HK-2 (cell line): ENCODE measurements at regions not wholly inside any gene's neighbourhood (a gene's known extent, or its start where the extent isn't known, plus 50 kb on each side); places are given as distances from the start of the nearest gene placed in this dataset.

Experiments used
- DNase-seq: peaks from one replicate; pipeline ENCODE4 v3.0.0-alpha.2; 2018; ENCODE audit not compliant: unreplicated experiment

DNA sequence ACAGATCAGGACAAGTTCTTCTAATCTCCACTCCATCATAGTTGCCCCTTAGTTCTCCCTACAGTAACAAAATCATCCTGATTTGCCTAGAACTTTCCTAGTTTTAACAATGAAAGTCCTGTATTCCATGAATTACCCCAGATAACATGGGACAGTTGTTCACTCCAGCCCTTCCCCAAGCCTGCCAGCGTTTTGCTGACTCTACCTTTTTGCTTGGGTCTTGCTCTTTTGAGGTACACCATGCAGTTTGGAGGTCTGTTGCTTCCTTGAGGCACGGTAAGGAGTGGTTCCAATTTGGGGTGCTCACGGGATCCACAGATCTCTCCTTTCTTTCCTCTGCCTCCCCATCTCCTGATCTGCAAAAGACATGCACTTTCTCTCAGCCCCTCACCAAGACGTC is 61.6 kb upstream of the DYRK2 start:
- no peak for DNase-seq

DNA sequence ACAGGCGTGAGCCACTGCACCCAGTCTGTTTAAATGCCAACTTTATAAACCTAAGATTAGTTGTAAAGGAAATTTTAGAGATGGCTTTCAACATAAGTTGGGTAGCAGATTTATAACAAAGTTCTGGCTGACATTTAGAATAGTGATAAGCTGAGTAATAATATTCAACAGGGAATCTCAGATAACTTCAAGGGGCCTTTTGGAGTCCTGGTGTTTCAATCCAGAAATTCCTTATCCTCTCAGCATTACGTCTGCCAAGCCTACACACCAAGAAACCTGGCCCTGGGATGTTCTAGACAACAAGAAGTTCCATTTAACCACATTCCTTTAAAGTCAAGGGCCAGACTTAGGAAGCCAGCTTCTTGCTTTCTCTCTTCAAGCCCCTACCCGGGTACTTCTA is 59.5 kb upstream of the DYRK2 start:
- DNase-seq, result no peak

DNA sequence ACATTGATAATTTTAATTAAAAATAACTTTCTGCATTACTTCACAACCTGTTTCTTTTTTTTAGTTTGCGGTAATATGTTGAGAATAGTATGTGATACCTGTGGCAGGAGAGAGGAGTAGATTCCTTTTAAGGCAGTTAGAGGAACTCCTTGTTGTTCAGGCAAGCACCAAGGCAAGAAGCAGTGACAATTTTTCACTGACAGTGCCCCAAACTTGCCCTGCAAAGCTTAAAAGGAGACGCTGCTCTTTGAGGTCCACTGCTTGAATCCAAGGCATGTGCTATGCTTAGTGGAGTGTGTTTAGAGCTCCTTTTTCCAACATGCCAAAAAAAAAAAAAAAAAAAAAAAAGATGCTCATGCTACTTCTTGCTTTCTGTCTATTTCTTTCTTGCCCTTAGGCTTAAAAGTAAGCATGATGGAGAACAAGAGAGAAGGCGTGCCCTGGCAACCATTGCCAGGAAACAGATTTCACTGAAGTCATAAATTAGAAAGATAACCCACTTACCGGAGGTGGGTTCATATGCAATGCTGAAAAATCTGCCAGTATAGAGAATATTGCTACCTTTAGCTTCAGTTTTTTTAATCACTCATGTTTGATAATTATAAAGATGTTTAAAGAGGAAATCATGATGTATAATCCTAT is 58.3 kb upstream of the DYRK2 start:
- DNase-seq, result no peak

DNA sequence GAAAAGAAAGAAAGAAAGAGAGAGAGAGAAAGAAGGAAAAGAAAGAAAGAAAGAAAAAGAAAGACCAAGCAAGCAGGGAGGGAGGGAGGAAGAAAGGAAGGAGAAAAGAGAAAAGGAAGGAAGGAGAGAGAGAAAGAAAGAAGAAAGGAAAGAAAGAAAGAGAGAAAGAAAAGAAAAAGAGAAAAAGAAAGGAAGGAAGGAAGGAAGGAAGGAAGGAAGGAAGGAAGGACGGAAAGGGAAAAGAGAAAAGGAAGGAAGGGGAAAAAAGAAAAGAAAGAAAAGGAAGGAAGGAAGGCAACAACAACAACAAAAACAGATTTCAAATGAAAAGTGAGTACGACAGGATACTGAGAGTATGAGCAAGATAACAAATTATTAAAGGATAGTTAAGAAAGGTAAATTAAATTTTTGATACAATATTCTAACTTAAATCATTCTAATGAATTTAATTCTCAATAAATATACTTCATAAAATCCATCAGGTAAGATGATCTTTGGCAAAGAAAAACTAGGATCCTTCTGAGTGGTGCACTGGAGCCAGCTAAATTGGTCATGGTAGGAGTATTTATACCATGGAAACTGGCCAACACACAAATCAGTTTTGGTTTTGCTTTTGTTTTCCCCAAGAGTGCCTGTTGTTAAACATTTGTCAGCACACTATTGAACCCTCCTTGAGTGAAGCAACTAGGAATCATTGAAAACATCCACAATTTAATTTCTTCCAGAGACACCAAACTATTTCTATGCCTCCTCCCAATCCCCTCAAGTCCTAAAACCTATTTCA is 56.1 kb upstream of the DYRK2 start:
- no peak for DNase-seq

DNA sequence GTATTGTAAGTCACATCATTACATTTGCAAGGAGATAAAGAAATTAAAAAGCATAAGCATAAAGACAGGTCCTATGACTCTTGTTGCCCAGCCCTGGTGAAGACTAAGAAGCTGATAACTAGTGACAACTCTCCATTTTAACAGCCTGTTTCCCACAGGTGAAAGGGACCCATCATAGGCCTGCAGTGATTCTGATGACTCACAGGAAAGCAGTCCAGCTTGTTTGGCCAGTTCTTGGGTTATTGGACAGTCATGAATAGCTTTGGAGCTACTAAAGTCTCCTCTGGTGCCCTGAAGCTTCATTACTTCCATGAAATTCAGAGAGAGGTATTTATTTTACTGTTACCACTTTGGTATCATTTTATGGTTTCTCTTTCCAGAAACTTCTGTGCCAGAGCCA is 55.5 kb upstream of the DYRK2 start:
- no peak for DNase-seq

DNA sequence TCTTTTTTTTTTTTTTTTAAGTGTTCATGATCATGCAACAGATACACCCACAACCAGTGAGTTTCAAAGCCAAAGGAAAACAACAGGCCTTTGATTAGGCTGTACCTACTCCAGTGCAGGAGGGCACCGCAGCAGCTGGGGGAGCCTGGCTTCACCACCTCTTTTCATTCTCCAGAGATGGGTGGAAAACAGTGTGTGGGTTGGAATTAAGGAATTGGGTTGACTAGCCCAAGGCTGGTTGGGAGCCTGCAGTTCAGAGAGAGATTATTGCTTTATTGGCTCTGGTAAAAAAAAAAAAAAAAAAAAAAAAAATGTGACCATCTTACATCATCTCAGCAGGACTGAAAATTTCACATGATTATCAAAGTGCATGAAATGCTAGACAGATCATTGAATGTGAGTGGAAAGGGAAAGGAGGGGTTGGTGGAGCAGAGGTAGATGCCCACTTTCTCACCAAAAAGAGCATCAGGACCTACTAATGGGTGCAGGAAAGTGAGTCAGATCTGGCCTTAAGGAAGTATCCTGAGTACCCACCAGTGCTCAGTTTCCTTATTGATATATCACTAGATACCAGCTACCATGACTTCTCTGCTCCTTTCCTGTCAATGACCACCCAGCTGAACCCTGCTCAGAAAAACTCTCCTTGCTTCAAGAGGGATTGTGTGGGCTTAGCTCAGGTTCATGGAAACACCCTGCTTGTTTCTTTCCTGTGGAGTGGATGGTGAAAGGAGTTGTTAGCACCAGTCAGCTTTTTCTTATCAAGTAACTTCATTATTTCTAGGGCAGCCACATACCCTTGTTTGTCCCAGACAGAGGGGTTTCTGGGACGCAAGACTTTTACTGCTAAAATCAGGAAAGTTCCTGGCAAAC is 54.8 kb upstream of the DYRK2 start:
- no peak for DNase-seq

DNA sequence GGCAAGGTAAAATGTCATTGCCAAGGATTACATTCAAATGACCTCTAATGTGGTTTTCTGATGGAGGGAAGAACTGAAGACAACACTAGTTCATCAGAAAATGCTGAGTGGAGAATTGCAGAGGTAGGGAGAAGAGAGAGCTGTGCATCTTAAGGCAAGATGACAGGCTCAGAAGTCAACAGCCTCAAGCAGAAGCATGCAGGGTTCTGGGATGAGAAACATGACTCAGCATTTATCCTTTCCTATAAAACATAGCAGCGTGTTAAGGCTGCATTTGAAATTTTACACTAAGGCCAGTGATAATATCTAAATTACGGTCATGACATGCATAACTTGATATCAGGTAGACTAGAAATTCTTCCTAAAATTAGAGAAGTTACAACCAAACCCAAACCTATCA is 53.7 kb upstream of the DYRK2 start:
- no peak for DNase-seq

DNA sequence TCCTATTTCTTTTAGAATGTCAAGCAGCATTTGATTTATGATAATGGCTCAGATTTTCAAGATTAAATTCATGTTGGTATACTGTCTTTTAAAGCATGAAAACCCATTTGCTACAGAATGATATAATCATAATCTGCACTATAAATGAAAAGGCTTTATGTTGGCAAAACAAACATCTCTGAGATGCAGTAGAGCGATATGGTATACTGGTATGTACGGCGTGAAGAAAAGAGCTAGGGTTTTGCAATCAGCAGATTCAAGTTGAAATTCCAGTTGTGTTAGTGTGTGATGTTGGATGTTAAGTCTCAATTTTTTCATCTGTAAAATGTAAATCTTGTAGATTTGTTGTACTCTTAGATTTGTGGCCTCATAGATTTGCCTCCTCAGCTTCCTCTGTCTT is 53.2 kb upstream of the DYRK2 start:
- no peak for DNase-seq

DNA sequence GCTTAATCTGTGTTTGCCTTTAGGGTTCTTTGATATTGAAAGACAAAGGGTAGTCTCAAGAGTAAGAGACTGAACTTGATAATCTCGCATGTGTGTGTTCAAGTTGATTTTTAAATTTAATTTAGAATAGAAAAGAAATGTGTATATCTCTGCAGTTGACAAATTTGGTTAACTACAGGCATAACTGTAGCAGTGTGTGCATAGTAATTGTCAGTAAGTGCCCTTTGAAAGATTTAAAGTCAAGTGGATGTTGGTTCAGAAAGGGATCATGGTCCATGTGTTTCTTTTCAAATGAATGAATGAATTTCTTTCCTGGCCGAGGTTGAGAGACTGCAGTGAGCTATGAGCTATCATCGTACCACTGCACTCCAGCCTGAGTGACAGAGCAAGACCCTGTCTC is 49.9 kb upstream of the DYRK2 start:
- DNase-seq, result no peak
